Bronchial epithelial cell (primary cell): ENCODE measurements at regions not wholly inside any gene's neighbourhood (a gene's known extent, or its start where the extent isn't known, plus 50 kb on each side); places are given as distances from the start of the nearest gene placed in this dataset.
"Not testable (repeated sequence)": the region's sequence is repeated elsewhere in the genome, so short reads cannot be mapped to it uniquely, and the experiment has no call there.

Experiments
- DNase-seq: peaks from one replicate; pipeline ENCODE4 v3.0.0-alpha.2; 2010; ENCODE audit warnings: low read depth
- FAIRE-seq: peaks from 2 replicates; lab custom pipeline; 2011; peaks lifted over from hg19 to GRCh38; lab: Jason Lieb, UNC
- H3K27me3 ChIP-seq: 2 replicates; pipeline ENCODE4 v1.5.1; 2011; ENCODE audit warnings: low read length; ENCODE audit not compliant: control insufficient read depth, insufficient read depth
- H3K36me3 ChIP-seq: 2 replicates; pipeline ENCODE4 v1.5.1; 2011; ENCODE audit warnings: low read length; ENCODE audit not compliant: control insufficient read depth, insufficient read depth
- H3K4me3 ChIP-seq: 2 replicates; pipeline ENCODE4 v1.5.1; 2011; ENCODE audit warnings: mild to moderate bottlenecking, low read depth, low read length, control low read depth
- TF ChIP-seq, protein P1 (sequence below): IDR thresholded peaks from 2 replicates; pipeline ENCODE4 v1.5.1; 2011; ENCODE audit warnings: mild to moderate bottlenecking, moderate library complexity, low read length, control low read depth, inconsistent platforms; ENCODE audit not compliant: insufficient read depth, severe bottlenecking

DNA sequence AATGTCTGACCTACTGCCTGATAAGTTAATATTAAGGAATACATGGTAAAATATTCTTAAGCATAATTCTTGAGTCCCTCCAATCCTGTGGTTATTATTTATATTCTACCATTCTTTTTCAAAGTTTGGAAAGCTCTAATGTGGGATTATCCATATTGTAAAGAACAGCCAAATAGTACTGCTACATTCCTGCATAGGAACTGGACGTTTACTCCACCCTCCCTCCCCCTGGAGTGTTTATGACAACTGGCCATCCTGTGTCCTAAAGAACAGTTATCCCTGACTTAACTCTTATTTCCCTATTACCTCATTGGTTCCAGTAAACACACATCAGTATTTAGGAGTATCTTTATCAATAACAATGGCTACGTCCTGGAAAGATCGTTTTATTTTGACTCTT is 308.7 kb upstream of the TFAP2D start:
- H3K36me3 ChIP-seq: no peaks in the 10 kb centered on the region
- TF ChIP-seq, protein P1, sequence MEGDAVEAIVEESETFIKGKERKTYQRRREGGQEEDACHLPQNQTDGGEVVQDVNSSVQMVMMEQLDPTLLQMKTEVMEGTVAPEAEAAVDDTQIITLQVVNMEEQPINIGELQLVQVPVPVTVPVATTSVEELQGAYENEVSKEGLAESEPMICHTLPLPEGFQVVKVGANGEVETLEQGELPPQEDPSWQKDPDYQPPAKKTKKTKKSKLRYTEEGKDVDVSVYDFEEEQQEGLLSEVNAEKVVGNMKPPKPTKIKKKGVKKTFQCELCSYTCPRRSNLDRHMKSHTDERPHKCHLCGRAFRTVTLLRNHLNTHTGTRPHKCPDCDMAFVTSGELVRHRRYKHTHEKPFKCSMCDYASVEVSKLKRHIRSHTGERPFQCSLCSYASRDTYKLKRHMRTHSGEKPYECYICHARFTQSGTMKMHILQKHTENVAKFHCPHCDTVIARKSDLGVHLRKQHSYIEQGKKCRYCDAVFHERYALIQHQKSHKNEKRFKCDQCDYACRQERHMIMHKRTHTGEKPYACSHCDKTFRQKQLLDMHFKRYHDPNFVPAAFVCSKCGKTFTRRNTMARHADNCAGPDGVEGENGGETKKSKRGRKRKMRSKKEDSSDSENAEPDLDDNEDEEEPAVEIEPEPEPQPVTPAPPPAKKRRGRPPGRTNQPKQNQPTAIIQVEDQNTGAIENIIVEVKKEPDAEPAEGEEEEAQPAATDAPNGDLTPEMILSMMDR: no peak
- H3K27me3 ChIP-seq: no peaks in the 10 kb centered on the region
- no peak overlapping the region for H3K4me3 ChIP-seq
- FAIRE-seq (no peak), DNase-seq (no peak)

DNA sequence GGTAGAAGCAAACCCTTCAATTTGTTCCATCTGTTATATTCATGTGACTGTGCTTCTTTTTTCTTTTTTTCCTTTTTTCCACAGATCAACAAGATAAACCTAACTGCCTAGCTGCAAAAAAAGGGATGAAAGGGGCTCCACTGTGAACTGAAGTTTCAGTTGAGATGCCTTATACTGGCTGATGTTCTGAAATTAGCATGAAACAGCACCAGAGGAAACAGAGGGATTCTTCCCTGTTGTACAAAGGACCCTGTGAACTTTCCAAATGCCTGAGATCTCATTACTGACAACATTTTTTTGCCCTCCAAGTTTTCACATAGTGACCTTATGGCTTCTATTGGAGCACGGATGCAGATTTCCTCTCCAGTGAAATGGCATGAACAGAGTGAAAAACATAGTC is 302.7 kb upstream of the TFAP2D start:
- FAIRE-seq (no peak), DNase-seq (no peak)
- no peaks in the 10 kb centered on the region for H3K36me3 ChIP-seq
- no peak overlapping the region for H3K4me3 ChIP-seq
- TF ChIP-seq, protein P1: no peak
- H3K27me3 ChIP-seq: no peaks in the 10 kb centered on the region

DNA sequence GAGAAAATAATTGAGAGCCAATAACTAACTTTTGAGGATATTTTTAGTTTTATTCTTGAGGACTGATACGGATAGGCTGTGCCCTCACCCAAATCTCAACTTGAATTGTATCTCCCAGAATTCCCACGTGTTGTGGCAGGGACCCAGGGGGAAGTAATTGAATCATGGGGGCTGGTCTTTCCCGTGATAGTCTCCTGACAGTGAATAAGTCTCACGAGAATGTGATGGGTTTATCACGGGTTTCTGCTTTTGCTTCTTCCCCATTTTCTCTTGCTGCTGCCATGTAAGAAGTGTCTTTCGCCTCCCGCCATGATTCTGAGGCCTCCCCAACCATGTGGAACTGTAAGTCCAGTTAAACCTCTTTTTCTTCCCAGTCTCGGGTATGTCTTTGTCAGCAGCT is 292.3 kb upstream of the TFAP2D start:
- FAIRE-seq, H3K4me3 ChIP-seq, H3K36me3 ChIP-seq, DNase-seq, H3K27me3 ChIP-seq: not testable (repeated sequence)

DNA sequence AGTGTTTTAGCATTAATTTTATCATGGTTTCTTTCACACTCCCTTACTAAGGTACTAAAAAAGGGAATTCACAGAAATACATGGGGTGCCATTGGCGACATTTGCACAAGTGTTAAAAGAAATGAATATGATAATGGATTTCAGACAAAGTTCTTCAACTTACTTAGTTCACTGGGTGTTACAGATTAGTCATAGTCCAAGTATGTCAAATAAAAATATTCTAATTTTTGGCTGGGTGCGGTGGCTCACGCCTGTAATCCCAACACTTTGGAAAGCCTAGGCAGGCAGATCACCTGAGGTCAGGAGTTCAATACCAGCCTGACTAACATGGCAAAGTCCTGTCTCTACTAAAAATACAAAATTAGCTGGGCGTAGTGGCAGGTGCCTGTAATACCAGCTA is 286.1 kb upstream of the TFAP2D start:
- FAIRE-seq (no peak), DNase-seq (no peak)
- H3K36me3 ChIP-seq: no peaks in the 10 kb centered on the region
- no peaks in the 10 kb centered on the region for H3K27me3 ChIP-seq
- H3K4me3 ChIP-seq: no peak overlapping the region
- TF ChIP-seq, protein P1: no peak

DNA sequence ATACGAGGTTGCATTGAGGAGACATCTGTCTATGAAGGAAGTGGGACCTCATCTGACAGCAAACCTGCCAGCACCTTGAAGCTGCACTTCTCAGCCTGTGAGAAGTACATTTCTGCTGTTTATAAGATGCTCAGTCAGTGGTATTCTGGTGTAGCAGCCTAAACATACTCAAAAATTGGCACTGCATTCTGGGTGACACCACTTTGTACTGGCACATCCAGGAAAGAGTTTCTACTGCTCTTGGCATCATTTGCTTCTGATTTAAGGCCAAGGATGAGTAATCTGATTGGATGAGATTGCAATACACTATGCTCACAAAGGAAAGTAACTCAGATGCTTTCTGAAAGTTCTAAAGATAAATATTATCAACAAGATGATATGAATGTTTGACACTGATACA is 275.4 kb upstream of the TFAP2D start:
- Histone ChIP-seq H3K4me3 (no peak overlapping the region), H3K36me3 (no peaks in the 10 kb centered on the region), H3K27me3 (no peaks in the 10 kb centered on the region)
- FAIRE-seq (no peak), DNase-seq (no peak)
- TF ChIP-seq, protein P1: no peak

DNA sequence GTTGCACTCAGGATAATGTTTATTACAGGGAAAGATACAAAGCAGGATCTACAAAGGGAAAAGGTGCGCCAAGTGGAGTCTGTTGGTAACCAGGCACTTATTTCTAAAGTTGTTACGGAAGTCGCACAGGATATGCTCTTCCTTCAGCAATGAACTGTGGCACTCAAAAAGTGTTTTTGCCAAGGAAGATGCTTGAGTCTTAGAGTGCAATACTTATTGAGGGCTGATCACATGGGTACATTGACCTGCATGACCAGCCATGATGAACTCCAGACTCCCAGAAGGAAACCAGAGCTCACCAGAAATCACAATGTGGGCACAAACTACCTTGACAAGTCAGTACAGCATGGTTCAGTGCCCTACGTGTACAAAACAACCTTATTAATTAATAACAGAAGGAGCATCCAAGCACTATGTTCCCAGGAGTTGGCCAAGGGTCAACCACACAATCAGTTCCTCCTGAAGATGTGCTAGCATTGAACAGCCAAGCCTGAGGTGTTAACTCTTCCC is 270.7 kb upstream of the TFAP2D start:
- no peaks in the 10 kb centered on the region for H3K27me3 ChIP-seq
- no peaks in the 10 kb centered on the region for H3K36me3 ChIP-seq
- no peak for DNase-seq
- no peak for FAIRE-seq
- no peak overlapping the region for H3K4me3 ChIP-seq
- TF ChIP-seq, protein P1: no peak
